GM23338 (cell line): ENCODE measurements at regions not wholly inside any gene's neighbourhood (a gene's known extent, or its start where the extent isn't known, plus 50 kb on each side); places are given as distances from the start of the nearest gene placed in this dataset.

Experiments
- EZH2 ChIP-seq: fragments of 200-600 bp; sonication (generic); IDR thresholded peaks from one replicate; pipeline ENCODE4 v1.8.0; 2017; ENCODE audit warnings: antibody characterized with exemption, mild to moderate bottlenecking, low read depth; ENCODE audit not compliant: unreplicated experiment
- EZH2phosphoT487 ChIP-seq: fragments of 200-600 bp; sonication (generic); IDR thresholded peaks from one replicate; pipeline ENCODE4 v1.8.1; 2018; ENCODE audit warnings: antibody characterized with exemption; ENCODE audit not compliant: unreplicated experiment
- POLR2AphosphoS5 ChIP-seq: IDR thresholded peaks from 2 replicates; pipeline ENCODE4 v1.6.1; 2016; ENCODE audit warnings: antibody characterized with exemption, low read depth
- REST ChIP-seq: IDR thresholded peaks from one replicate; pipeline ENCODE4 v1.6.1; 2018; ENCODE audit warnings: antibody characterized with exemption; ENCODE audit not compliant: unreplicated experiment
- TF ChIP-seq, protein P1 (sequence below), 2 experiments: fragments of 200-600 bp in 1 of 2; sonication (generic) in 1 of 2; conservative IDR thresholded peaks; 2 replicates each; pipeline versions ENCODE4 v1.5.1 to v1.6.1; 2016 to 2017; ENCODE audit warnings: antibody characterized with exemption in 2 of 2, low read depth in 2 of 2, mild to moderate bottlenecking in 2 of 2, moderate library complexity in 1 of 2

GRCh38 chr20:60760256-60761000, 491.6 kb upstream of the CDH4 start:
- TF ChIP-seq, protein P1, sequence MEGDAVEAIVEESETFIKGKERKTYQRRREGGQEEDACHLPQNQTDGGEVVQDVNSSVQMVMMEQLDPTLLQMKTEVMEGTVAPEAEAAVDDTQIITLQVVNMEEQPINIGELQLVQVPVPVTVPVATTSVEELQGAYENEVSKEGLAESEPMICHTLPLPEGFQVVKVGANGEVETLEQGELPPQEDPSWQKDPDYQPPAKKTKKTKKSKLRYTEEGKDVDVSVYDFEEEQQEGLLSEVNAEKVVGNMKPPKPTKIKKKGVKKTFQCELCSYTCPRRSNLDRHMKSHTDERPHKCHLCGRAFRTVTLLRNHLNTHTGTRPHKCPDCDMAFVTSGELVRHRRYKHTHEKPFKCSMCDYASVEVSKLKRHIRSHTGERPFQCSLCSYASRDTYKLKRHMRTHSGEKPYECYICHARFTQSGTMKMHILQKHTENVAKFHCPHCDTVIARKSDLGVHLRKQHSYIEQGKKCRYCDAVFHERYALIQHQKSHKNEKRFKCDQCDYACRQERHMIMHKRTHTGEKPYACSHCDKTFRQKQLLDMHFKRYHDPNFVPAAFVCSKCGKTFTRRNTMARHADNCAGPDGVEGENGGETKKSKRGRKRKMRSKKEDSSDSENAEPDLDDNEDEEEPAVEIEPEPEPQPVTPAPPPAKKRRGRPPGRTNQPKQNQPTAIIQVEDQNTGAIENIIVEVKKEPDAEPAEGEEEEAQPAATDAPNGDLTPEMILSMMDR (conservative IDR thresholded peaks at IDR 0.05; ENCODE audit: low read depth in 2 of 2) = no peak
- no peak for TF ChIP-seq EZH2phosphoT487
- no peak for TF ChIP-seq REST
- no peak for TF ChIP-seq EZH2
- no peak for TF ChIP-seq POLR2AphosphoS5
